Sigmoid colon (tissue), 6 donors: ENCODE measurements at regions not wholly inside any gene's neighbourhood (a gene's known extent, or its start where the extent isn't known, plus 50 kb on each side); places are given as distances from the start of the nearest gene placed in this dataset.

Experiments
- DNase-seq: peaks from one replicate; pipeline ENCODE4 v3.0.0-alpha.2; 2019
- H3K27ac ChIP-seq, 4 donors: fragments of 200-600 bp; sonication (generic); one replicate each; pipeline ENCODE4 v1.5.1; 2016 to 2019; ENCODE audit warnings: mild to moderate bottlenecking in 1 of 4
- H3K27me3 ChIP-seq, 3 donors: fragments of 200-600 bp; sonication (generic); one replicate each; pipeline ENCODE4 v1.5.1; 2019; ENCODE audit warnings: mild to moderate bottlenecking in 1 of 3
- H3K36me3 ChIP-seq, 4 donors: fragments of 200-600 bp; sonication (generic); one replicate each; pipeline ENCODE4 v1.5.1; 2016 to 2019
- H3K4me1 ChIP-seq, 4 donors: fragments of 200-600 bp; sonication (generic); one replicate each; pipeline ENCODE4 v1.5.1; 2017 to 2019
- H3K4me3 ChIP-seq, 4 donors: fragments of 200-600 bp; sonication (generic); one replicate each; pipeline ENCODE4 v1.5.1; 2017 to 2019; ENCODE audit warnings: mild to moderate bottlenecking in 2 of 4, moderate library complexity in 1 of 4
- H3K9me3 ChIP-seq, 4 donors: fragments of 200-600 bp in 3 of 4; sonication (generic) in 3 of 4; one replicate each; pipeline versions ENCODE4 v1.5.1 to v1.6.1; 2013 to 2019
- CTCF ChIP-seq, 4 experiments: fragments of 450-650 bp in 3 of 4; fragments of 200-600 bp in 1 of 4; IDR thresholded peaks; one replicate each; pipeline ENCODE4 v1.5.1; 2016 to 2019; ENCODE audit warnings: antibody characterized with exemption in 4 of 4, mild to moderate bottlenecking in 3 of 4, moderate library complexity in 2 of 4
- EP300 ChIP-seq, 4 donors: sonication (generic); formaldehyde crosslinking; IDR thresholded peaks; one replicate each; pipeline ENCODE4 v1.6.1; 2017; ENCODE audit warnings: antibody characterized with exemption in 4 of 4
- POLR2A ChIP-seq, 2 donors: fragments of 450-650 bp; IDR thresholded peaks; one replicate each; pipeline ENCODE4 v1.6.1; 2016; ENCODE audit warnings: antibody characterized with exemption in 2 of 2, mild to moderate bottlenecking in 2 of 2, moderate library complexity in 2 of 2
- POLR2AphosphoS5 ChIP-seq, 4 donors: sonication (generic); formaldehyde crosslinking; IDR thresholded peaks; one replicate each; pipeline ENCODE4 v1.6.1; 2017; ENCODE audit warnings: antibody characterized with exemption in 4 of 4
- whole genome bisulfite sequencing, 2 donors: extraction: QIAGEN DNeasy Blood & Tissue Kit; methylation state at CpG; one replicate each; pipeline ENCODE4 v1.1.7; 2013; 5-methylcytosine and 5-hydroxymethylcytosine counted together
- intact Hi-C: fragments of 100-400 bp; cut with DNase I; formaldehyde crosslinking; loops from one replicate; pipeline ENCODE4 v1.15.1; 2023
- donor health status: healthy with polysubstance abuse.
- donor health status: healthy.

- no peak for TF ChIP-seq EP300 (IDR thresholded peaks at IDR 0.05)
- no peak for TF ChIP-seq POLR2AphosphoS5 (IDR thresholded peaks at IDR 0.05)
- TF ChIP-seq POLR2A (IDR thresholded peaks at IDR 0.05): no peak
- H3K4me3 ChIP-seq: no peak overlapping the region
These were observed 256.7 kb upstream of the TNP1 start for GRCh38 chr2:217116610-217117009.

GRCh38 chr2:217114117-217114516 is 254.3 kb upstream of the TNP1 start:
- Histone ChIP-seq H3K27ac (no peak overlapping the region), H3K27me3 (no peaks in the 10 kb centered on the region), H3K4me3 (no peak overlapping the region), H3K4me1 (no peaks in the 10 kb centered on the region), H3K36me3 (no peaks in the 10 kb centered on the region), H3K9me3 (no peaks in the 10 kb centered on the region)
- WGBS, 2 donors: 83 to 92% methylated on average over 6 of the region's 6 CpGs
- intact Hi-C loops: no loop called here
- DNase-seq: no peak
- TF ChIP-seq EP300 (IDR thresholded peaks at IDR 0.05) (no peak), POLR2AphosphoS5 (IDR thresholded peaks at IDR 0.05) (no peak), POLR2A (IDR thresholded peaks at IDR 0.05) (no peak)

More at GRCh38 chr2:217116610-217117009, 256.7 kb upstream of the TNP1 start:
- Histone ChIP-seq H3K9me3 (no peaks in the 10 kb centered on the region), H3K27ac (no peak overlapping the region), H3K4me1 (no peaks in the 10 kb centered on the region), H3K36me3 (no peaks in the 10 kb centered on the region), H3K27me3 (no peaks in the 10 kb centered on the region)
- no peak for DNase-seq
- intact Hi-C loops: no loop called here
- 77 to 79% methylated on average over 1 of the region's 1 CpG for WGBS, 2 donors

GRCh38 chr2:217113491-217113890 is 253.6 kb upstream of the TNP1 start:
- no peaks in the 10 kb centered on the region for H3K27me3 ChIP-seq
- TF ChIP-seq CTCF (IDR thresholded peaks at IDR 0.05): no peak
- no peak for TF ChIP-seq POLR2A (IDR thresholded peaks at IDR 0.05)
- no peak for TF ChIP-seq EP300 (IDR thresholded peaks at IDR 0.05)
- no peak overlapping the region for H3K4me3 ChIP-seq
- intact Hi-C loops: no loop called here
- no peak overlapping the region for H3K27ac ChIP-seq
- 93 to 95% methylated on average over 4 of the region's 4 CpGs for WGBS, 2 donors
- DNase-seq: no peak
- H3K9me3 ChIP-seq: no peaks in the 10 kb centered on the region
- no peaks in the 10 kb centered on the region for H3K4me1 ChIP-seq
- H3K36me3 ChIP-seq: no peaks in the 10 kb centered on the region

- H3K9me3 ChIP-seq: no peaks in the 10 kb centered on the region
- WGBS, 2 donors: 89 to 95% methylated on average over 3 of the region's 3 CpGs
These were observed 250.7 kb upstream of the TNP1 start for GRCh38 chr2:217110550-217110949.

GRCh38 chr2:217108575-217109027 is 248.7 kb upstream of the TNP1 start:
- DNase-seq: no peak
- WGBS, 2 donors: 68 to 73% methylated on average over 4 of the region's 4 CpGs

More at GRCh38 chr2:217110550-217110949, 250.7 kb upstream of the TNP1 start:
- Histone ChIP-seq H3K4me1 (peaks cover 0 to 6% (median 2%) of the 10 kb centered on the region in 4 donors), H3K27me3 (no peaks in the 10 kb centered on the region), H3K4me3 (no peak overlapping the region), H3K36me3 (no peaks in the 10 kb centered on the region), H3K27ac (no peak overlapping the region)
- no peak for DNase-seq
- TF ChIP-seq POLR2AphosphoS5 (IDR thresholded peaks at IDR 0.05) (no peak), CTCF (IDR thresholded peaks at IDR 0.05) (no peak), EP300 (IDR thresholded peaks at IDR 0.05) (no peak), POLR2A (IDR thresholded peaks at IDR 0.05) (no peak)
- intact Hi-C loops: no loop called here

More at GRCh38 chr2:217108575-217109027, 248.7 kb upstream of the TNP1 start:
- no peak overlapping the region for H3K27ac ChIP-seq
- peaks cover 0 to 16% (median 6%) of the 10 kb centered on the region in 4 donors for H3K4me1 ChIP-seq
- intact Hi-C loops: no loop called here
- no peaks in the 10 kb centered on the region for H3K9me3 ChIP-seq
- no peak overlapping the region for H3K4me3 ChIP-seq
- H3K36me3 ChIP-seq: no peaks in the 10 kb centered on the region
- H3K27me3 ChIP-seq: no peaks in the 10 kb centered on the region
- no peak for TF ChIP-seq EP300 (IDR thresholded peaks at IDR 0.05)
- no peak for TF ChIP-seq CTCF (IDR thresholded peaks at IDR 0.05)
- TF ChIP-seq POLR2AphosphoS5 (IDR thresholded peaks at IDR 0.05): no peak
- no peak for TF ChIP-seq POLR2A (IDR thresholded peaks at IDR 0.05)
